ENCODE measurements at regions not wholly inside any gene's neighbourhood (a gene's known extent, or its start where the extent isn't known, plus 50 kb on each side); places are given as distances from the start of the nearest gene placed in this dataset.

DNA sequence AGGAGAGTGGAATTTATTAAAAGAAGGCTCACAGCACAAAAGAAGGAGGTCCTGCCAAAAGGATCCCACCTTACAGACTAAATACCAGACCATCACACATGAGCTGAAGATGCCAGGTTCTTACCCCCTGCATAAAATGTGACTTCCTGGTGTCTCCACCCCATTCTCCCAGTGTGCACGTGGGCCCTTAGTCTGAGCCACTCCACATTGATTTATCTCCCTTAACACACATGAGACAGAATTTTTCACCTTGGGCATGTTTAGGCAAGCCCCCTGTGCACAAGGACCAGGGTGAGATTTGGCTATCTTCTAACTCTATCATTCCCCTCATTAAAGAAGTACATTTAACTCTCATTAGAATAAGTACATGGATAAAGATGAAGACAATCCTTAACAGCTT, 916.7 kb downstream of the PLOD2 start:
- Histone ChIP-seq H4K20me1 (ENCODE audit: control insufficient read depth, extremely low read depth, insufficient read depth, low read length) (no peaks in the 10 kb centered on the region), H3K4me2 (ENCODE audit: extremely low read depth, insufficient read depth, low read length) (no peak overlapping the region), H3K4me1 (ENCODE audit: control insufficient read depth, extremely low read depth, insufficient read depth, low read length) (no peaks in the 10 kb centered on the region), H2AFZ (ENCODE audit: low read length) (no peak overlapping the region), H3K4me3 (replicated peaks in 1 of 4; ENCODE audit: control extremely low read depth in 1 of 4, insufficient read depth in 1 of 4, low read depth in 3 of 4, low read length in 4 of 4) (no peak overlapping the region), H3K36me3 (ENCODE audit: control insufficient read depth, insufficient read depth, low read length) (no peaks in the 10 kb centered on the region), H3K79me2 (ENCODE audit: control insufficient read depth, insufficient read depth, low read length) (no peaks in the 10 kb centered on the region), H3K9ac (ENCODE audit: insufficient read depth, low read length) (no peak overlapping the region), H3K9me3 (ENCODE audit: control insufficient read depth, insufficient read depth, low read depth, low read length) (no peaks in the 10 kb centered on the region), H3K27ac (ENCODE audit: insufficient read depth, low read length) (no peak overlapping the region), H3K27me3 (ENCODE audit: control insufficient read depth, insufficient read depth, low read length) (no peaks in the 10 kb centered on the region)
- TF ChIP-seq EZH2 (IDR thresholded peaks at IDR 0.05; ENCODE audit: low read length, missing control alignments) (no peak), CTCF (conservative IDR thresholded peaks at IDR 0.05 in 1 of 2, IDR thresholded peaks at IDR 0.05 in 1 of 2; ENCODE audit: low read depth in 1 of 2, low read length in 2 of 2) (no peak)
- DNase-seq (ENCODE audit: low read depth in 2 of 2), result no peak

- DNase-seq (ENCODE audit: low read depth in 2 of 2), result no peak
- Histone ChIP-seq H3K27me3 (ENCODE audit: control insufficient read depth, insufficient read depth, low read length) (no peaks in the 10 kb centered on the region), H3K4me3 (replicated peaks in 1 of 4; ENCODE audit: control extremely low read depth in 1 of 4, insufficient read depth in 1 of 4, low read depth in 3 of 4, low read length in 4 of 4) (no peak overlapping the region), H3K4me2 (ENCODE audit: extremely low read depth, insufficient read depth, low read length) (no peak overlapping the region), H3K27ac (ENCODE audit: insufficient read depth, low read length) (no peak overlapping the region), H3K36me3 (ENCODE audit: control insufficient read depth, insufficient read depth, low read length) (no peaks in the 10 kb centered on the region), H3K79me2 (ENCODE audit: control insufficient read depth, insufficient read depth, low read length) (no peaks in the 10 kb centered on the region), H2AFZ (ENCODE audit: low read length) (no peak overlapping the region), H3K9ac (ENCODE audit: insufficient read depth, low read length) (no peak overlapping the region), H3K4me1 (ENCODE audit: control insufficient read depth, extremely low read depth, insufficient read depth, low read length) (no peaks in the 10 kb centered on the region), H4K20me1 (ENCODE audit: control insufficient read depth, extremely low read depth, insufficient read depth, low read length) (no peaks in the 10 kb centered on the region), H3K9me3 (ENCODE audit: control insufficient read depth, insufficient read depth, low read depth, low read length) (no peaks in the 10 kb centered on the region)
- TF ChIP-seq CTCF (conservative IDR thresholded peaks at IDR 0.05 in 1 of 2, IDR thresholded peaks at IDR 0.05 in 1 of 2; ENCODE audit: low read depth in 1 of 2, low read length in 2 of 2) (no peak), EZH2 (IDR thresholded peaks at IDR 0.05; ENCODE audit: low read length, missing control alignments) (no peak)
Observed at GRCh38 chr3:145246291-145246690, 914.7 kb downstream of the PLOD2 start.

GRCh38 chr3:145248928-145249327, 912.1 kb downstream of the PLOD2 start:
- no peaks in the 10 kb centered on the region for H4K20me1 ChIP-seq (ENCODE audit: control insufficient read depth, extremely low read depth, insufficient read depth, low read length)
- no peak overlapping the region for H3K4me3 ChIP-seq (replicated peaks in 1 of 4; ENCODE audit: control extremely low read depth in 1 of 4, insufficient read depth in 1 of 4, low read depth in 3 of 4, low read length in 4 of 4)
- H3K9me3 ChIP-seq (ENCODE audit: control insufficient read depth, insufficient read depth, low read depth, low read length), result no peaks in the 10 kb centered on the region
- no peaks in the 10 kb centered on the region for H3K4me1 ChIP-seq (ENCODE audit: control insufficient read depth, extremely low read depth, insufficient read depth, low read length)
- H3K9ac ChIP-seq (ENCODE audit: insufficient read depth, low read length), result no peak overlapping the region
- H3K4me2 ChIP-seq (ENCODE audit: extremely low read depth, insufficient read depth, low read length), result no peak overlapping the region
- TF ChIP-seq EZH2 (IDR thresholded peaks at IDR 0.05; ENCODE audit: low read length, missing control alignments), result no peak
- no peak for TF ChIP-seq CTCF (conservative IDR thresholded peaks at IDR 0.05 in 1 of 2, IDR thresholded peaks at IDR 0.05 in 1 of 2; ENCODE audit: low read depth in 1 of 2, low read length in 2 of 2)
- H2AFZ ChIP-seq (ENCODE audit: low read length), result no peak overlapping the region
- no peaks in the 10 kb centered on the region for H3K27me3 ChIP-seq (ENCODE audit: control insufficient read depth, insufficient read depth, low read length)
- H3K79me2 ChIP-seq (ENCODE audit: control insufficient read depth, insufficient read depth, low read length), result no peaks in the 10 kb centered on the region
- no peaks in the 10 kb centered on the region for H3K36me3 ChIP-seq (ENCODE audit: control insufficient read depth, insufficient read depth, low read length)
- H3K27ac ChIP-seq (ENCODE audit: insufficient read depth, low read length), result no peak overlapping the region
- DNase-seq (ENCODE audit: low read depth in 2 of 2), result no peak
